GM23248 (cell line): ENCODE measurements at regions not wholly inside any gene's neighbourhood (a gene's known extent, or its start where the extent isn't known, plus 50 kb on each side); places are given as distances from the start of the nearest gene placed in this dataset.
"Not testable (repeated sequence)": the region's sequence is repeated elsewhere in the genome, so short reads cannot be mapped to it uniquely, and the experiment has no call there.

ENCODE experiments used
- DNase-seq: peaks from one replicate; pipeline ENCODE4 v3.0.0-alpha.2; 2015
- H2AFZ ChIP-seq: fragments of 200-600 bp; sonication (generic); 2 replicates; pipeline ENCODE4 v1.6.1; 2016; ENCODE audit warnings: antibody characterized with exemption
- H3F3A ChIP-seq: fragments of 200-600 bp; sonication (generic); 2 replicates; pipeline ENCODE4 v1.6.1; 2016; ENCODE audit warnings: mild to moderate bottlenecking, antibody characterized with exemption, mixed run types; ENCODE audit not compliant: insufficient read depth
- H3K27ac ChIP-seq: fragments of 200-600 bp; sonication (generic); 2 replicates; pipeline ENCODE4 v1.5.1; 2016; ENCODE audit warnings: mild to moderate bottlenecking
- H3K27me3 ChIP-seq: fragments of 200-600 bp; sonication (generic); replicated peaks from 2 replicates; pipeline ENCODE4 v1.6.1; 2016; ENCODE audit warnings: mild to moderate bottlenecking; ENCODE audit not compliant: insufficient read depth
- H3K36me3 ChIP-seq: fragments of 200-600 bp; sonication (generic); 2 replicates; pipeline ENCODE4 v1.6.1; 2016; ENCODE audit warnings: low read depth, mild to moderate bottlenecking
- H3K4me1 ChIP-seq: fragments of 200-600 bp; sonication (generic); 2 replicates; pipeline ENCODE4 v1.6.1; 2016; ENCODE audit warnings: mild to moderate bottlenecking; ENCODE audit not compliant: insufficient read depth
- H3K4me2 ChIP-seq: fragments of 200-600 bp; sonication (generic); one replicate; pipeline ENCODE4 v1.6.1; 2016; ENCODE audit warnings: mild to moderate bottlenecking; ENCODE audit not compliant: unreplicated experiment
- H3K4me3 ChIP-seq: fragments of 200-600 bp; sonication (generic); 2 replicates; pipeline ENCODE4 v1.5.1; 2016; ENCODE audit warnings: mild to moderate bottlenecking
- H3K79me2 ChIP-seq: fragments of 200-600 bp; sonication (generic); 2 replicates; pipeline ENCODE4 v1.6.1; 2016; ENCODE audit warnings: mild to moderate bottlenecking; ENCODE audit not compliant: insufficient read depth
- H3K9ac ChIP-seq: fragments of 200-600 bp; sonication (generic); 2 replicates; pipeline ENCODE4 v1.6.1; 2016; ENCODE audit warnings: mild to moderate bottlenecking
- H3K9me2 ChIP-seq: fragments of 200-600 bp; sonication (generic); 2 replicates; pipeline ENCODE4 v1.6.1; 2016; ENCODE audit warnings: mixed run types, mild to moderate bottlenecking, moderate library complexity; ENCODE audit not compliant: insufficient read depth
- H3K9me3 ChIP-seq: fragments of 200-600 bp; sonication (generic); one replicate; pipeline ENCODE4 v1.6.1; 2017; ENCODE audit warnings: low read depth
- H4K20me1 ChIP-seq: fragments of 200-600 bp; sonication (generic); 2 replicates; pipeline ENCODE4 v1.6.0; 2016; ENCODE audit not compliant: insufficient read depth
- EZH2 ChIP-seq: fragments of 200-600 bp; sonication (generic); IDR thresholded peaks from 2 replicates; pipeline ENCODE4 v1.6.1; 2018; ENCODE audit warnings: antibody characterized with exemption, mild to moderate bottlenecking; ENCODE audit not compliant: insufficient read depth, poor library complexity, severe bottlenecking
- EZH2phosphoT487 ChIP-seq: fragments of 200-600 bp; sonication (generic); IDR thresholded peaks from 2 replicates; pipeline ENCODE4 v1.6.1; 2018; ENCODE audit warnings: antibody characterized with exemption, moderate library complexity, mild to moderate bottlenecking, low read depth; ENCODE audit not compliant: insufficient read depth
- WGBS, 2 experiments: methylation state at CpG; one replicate each; pipeline ENCODE4 v1.1.6; 2015 to 2017; ENCODE audit warnings: low lambda C conversion rate in 2 of 2, low coverage in 1 of 2; ENCODE audit errors: missing lambda C conversion rate in 2 of 2; 5-methylcytosine and 5-hydroxymethylcytosine counted together
- in situ Hi-C: fragments of 300-500 bp; cut with MboI; formaldehyde crosslinking; loops from 2 replicates; pipeline ENCODE4 v1.15.0; 2020

- 87 to 89% methylated on average over 3 of the region's 3 CpGs for WGBS, 2 experiments
- H2AFZ ChIP-seq: peak overlapping the region; percentile 31; the same call in 1 of the 2 replicates
Measured at GRCh38 chr6:113067612-113068275, 720.6 kb downstream of the RFPL4B start.

GRCh38 chr6:113068570-113068969 lies 721.4 kb downstream of the RFPL4B start:
- peaks cover 52% of the 10 kb centered on the region for H3K4me1 ChIP-seq
- no peak overlapping the region for H3K9ac ChIP-seq
- H3K9me2 ChIP-seq: no peaks in the 10 kb centered on the region
- no peak for TF ChIP-seq EZH2
- TF ChIP-seq EZH2phosphoT487: no peak
- WGBS, 2 experiments: 32 to 37% methylated on average over 2 of the region's 2 CpGs
- H2AFZ ChIP-seq: peak overlapping the region; percentile 30; the same call in 1 of the 2 replicates
- in situ Hi-C loops: no loop called here
- H3K36me3 ChIP-seq: no peaks in the 10 kb centered on the region; the same call in 1 of the 2 replicates
- no peaks in the 10 kb centered on the region for H3K79me2 ChIP-seq
- H3K9me3 ChIP-seq: no peaks in the 10 kb centered on the region
- no peaks in the 10 kb centered on the region for H3K27me3 ChIP-seq
- peak overlapping the region; percentile 75 for H3K4me2 ChIP-seq
- peak; percentile 4 for DNase-seq
- H4K20me1 ChIP-seq: no peaks in the 10 kb centered on the region
- H3K27ac ChIP-seq: peak overlapping the region; percentile 54
- peaks cover 27% of the 10 kb centered on the region for H3F3A ChIP-seq
- H3K4me3 ChIP-seq: no peak overlapping the region

More at GRCh38 chr6:113067612-113068275, 720.6 kb downstream of the RFPL4B start:
- Histone ChIP-seq H3K27ac (peak overlapping the region; percentile 54), H3K4me3 (peak overlapping the region; percentile 37), H3K36me3 (no peaks in the 10 kb centered on the region; the same call in 1 of the 2 replicates), H3K4me1 (peaks cover 44% of the 10 kb centered on the region), H3K27me3 (no peaks in the 10 kb centered on the region), H3K79me2 (no peaks in the 10 kb centered on the region), H3K9me2 (no peaks in the 10 kb centered on the region), H3F3A (peaks cover 19% of the 10 kb centered on the region), H3K4me2 (peak overlapping the region; percentile 75), H4K20me1 (no peaks in the 10 kb centered on the region), H3K9me3 (no peaks in the 10 kb centered on the region), H3K9ac (no peak overlapping the region; the same call in 1 of the 2 replicates)
- peak; percentile 56 for DNase-seq
- TF ChIP-seq EZH2: no peak
- TF ChIP-seq EZH2phosphoT487: no peak
- in situ Hi-C loops: no loop called here

GRCh38 chr6:113070681-113071080 lies 723.6 kb downstream of the RFPL4B start:
- H3K27ac ChIP-seq, H3K4me3 ChIP-seq, H3K27me3 ChIP-seq, H3K9ac ChIP-seq, H3K4me2 ChIP-seq, H4K20me1 ChIP-seq, H2AFZ ChIP-seq, H3K9me3 ChIP-seq, in situ Hi-C loops, H3K36me3 ChIP-seq, DNase-seq, H3K9me2 ChIP-seq, H3K79me2 ChIP-seq: not testable (repeated sequence)
- H3F3A ChIP-seq: peaks cover 40% of the 10 kb centered on the region
- 86 to 87% methylated on average over 3 of the region's 3 CpGs for WGBS, 2 experiments
- peaks cover 59% of the 10 kb centered on the region for H3K4me1 ChIP-seq

- in situ Hi-C loops: no loop called here
- 2 to 4% methylated on average over 1 of the region's 1 CpG for WGBS, 2 experiments
- peak overlapping the region; percentile 27 for H3K27ac ChIP-seq
Measured at GRCh38 chr6:113073611-113074191, 726.6 kb downstream of the RFPL4B start.

More at GRCh38 chr6:113073611-113074191, 726.6 kb downstream of the RFPL4B start:
- Histone ChIP-seq H3K4me1 (peaks cover 29% of the 10 kb centered on the region), H3K36me3 (no peaks in the 10 kb centered on the region), H3K9me3 (no peaks in the 10 kb centered on the region), H4K20me1 (no peaks in the 10 kb centered on the region), H3K27me3 (no peaks in the 10 kb centered on the region), H3K9me2 (no peaks in the 10 kb centered on the region), H3K4me3 (0 out of 2 replicates have a peak overlapping the region, but pooled peaks have one; percentile 14), H3K9ac (no peak overlapping the region), H2AFZ (peak overlapping the region; percentile 5; the same call in 1 of the 2 replicates), H3F3A (peaks cover 25% of the 10 kb centered on the region), H3K4me2 (peak overlapping the region; percentile 61), H3K79me2 (no peaks in the 10 kb centered on the region)
- TF ChIP-seq EZH2: no peak
- TF ChIP-seq EZH2phosphoT487: no peak
- peak; percentile 74 for DNase-seq
